ENCODE measurements at regions not wholly inside any gene's neighbourhood (a gene's known extent, or its start where the extent isn't known, plus 50 kb on each side); places are given as distances from the start of the nearest gene placed in this dataset.

- TF ChIP-seq EZH2 (IDR thresholded peaks at IDR 0.05; ENCODE audit: low read length, missing control alignments) (no peak), CTCF (conservative IDR thresholded peaks at IDR 0.05 in 1 of 2, IDR thresholded peaks at IDR 0.05 in 1 of 2; ENCODE audit: low read depth in 1 of 2, low read length in 2 of 2) (no peak)
- Histone ChIP-seq H3K4me1 (ENCODE audit: control insufficient read depth, extremely low read depth, insufficient read depth, low read length) (no peaks in the 10 kb centered on the region), H3K27me3 (ENCODE audit: control insufficient read depth, insufficient read depth, low read length) (no peaks in the 10 kb centered on the region), H3K9me3 (ENCODE audit: control insufficient read depth, insufficient read depth, low read depth, low read length) (no peaks in the 10 kb centered on the region), H4K20me1 (ENCODE audit: control insufficient read depth, extremely low read depth, insufficient read depth, low read length) (no peaks in the 10 kb centered on the region), H3K9ac (ENCODE audit: insufficient read depth, low read length) (no peak overlapping the region), H3K4me3 (replicated peaks in 1 of 4; ENCODE audit: control extremely low read depth in 1 of 4, insufficient read depth in 1 of 4, low read depth in 3 of 4, low read length in 4 of 4) (no peak overlapping the region), H3K36me3 (ENCODE audit: control insufficient read depth, insufficient read depth, low read length) (no peaks in the 10 kb centered on the region), H3K79me2 (ENCODE audit: control insufficient read depth, insufficient read depth, low read length) (no peaks in the 10 kb centered on the region), H3K4me2 (ENCODE audit: extremely low read depth, insufficient read depth, low read length) (no peak overlapping the region), H2AFZ (ENCODE audit: low read length) (no peak overlapping the region), H3K27ac (ENCODE audit: insufficient read depth, low read length) (no peak overlapping the region)
- DNase-seq (ENCODE audit: low read depth in 2 of 2) = no peak
Observed at GRCh38 chr2:228409493-228409892, 228.0 kb upstream of the SPHKAP start.

GRCh38 chr2:228408529-228409227 is 227.2 kb upstream of the SPHKAP start:
- H3K4me2 ChIP-seq (ENCODE audit: extremely low read depth, insufficient read depth, low read length) = no peak overlapping the region
- DNase-seq (ENCODE audit: low read depth in 2 of 2) = no peak

GRCh38 chr2:228407821-228408220 is 226.3 kb upstream of the SPHKAP start:
- Histone ChIP-seq H3K36me3 (ENCODE audit: control insufficient read depth, insufficient read depth, low read length) (no peaks in the 10 kb centered on the region), H4K20me1 (ENCODE audit: control insufficient read depth, extremely low read depth, insufficient read depth, low read length) (no peaks in the 10 kb centered on the region), H3K9ac (ENCODE audit: insufficient read depth, low read length) (no peak overlapping the region), H3K79me2 (ENCODE audit: control insufficient read depth, insufficient read depth, low read length) (no peaks in the 10 kb centered on the region), H3K4me2 (ENCODE audit: extremely low read depth, insufficient read depth, low read length) (no peak overlapping the region), H2AFZ (ENCODE audit: low read length) (no peak overlapping the region), H3K9me3 (ENCODE audit: control insufficient read depth, insufficient read depth, low read depth, low read length) (no peaks in the 10 kb centered on the region), H3K27me3 (ENCODE audit: control insufficient read depth, insufficient read depth, low read length) (no peaks in the 10 kb centered on the region), H3K4me1 (ENCODE audit: control insufficient read depth, extremely low read depth, insufficient read depth, low read length) (no peaks in the 10 kb centered on the region), H3K4me3 (replicated peaks in 1 of 4; ENCODE audit: control extremely low read depth in 1 of 4, insufficient read depth in 1 of 4, low read depth in 3 of 4, low read length in 4 of 4) (no peak overlapping the region), H3K27ac (ENCODE audit: insufficient read depth, low read length) (no peak overlapping the region)
- TF ChIP-seq CTCF (conservative IDR thresholded peaks at IDR 0.05 in 1 of 2, IDR thresholded peaks at IDR 0.05 in 1 of 2; ENCODE audit: low read depth in 1 of 2, low read length in 2 of 2) = no peak
- TF ChIP-seq EZH2 (IDR thresholded peaks at IDR 0.05; ENCODE audit: low read length, missing control alignments) = no peak
- DNase-seq (ENCODE audit: low read depth in 2 of 2) = no peak

More at GRCh38 chr2:228408529-228409227, 227.2 kb upstream of the SPHKAP start:
- Histone ChIP-seq H2AFZ (ENCODE audit: low read length) (no peak overlapping the region), H3K27ac (ENCODE audit: insufficient read depth, low read length) (no peak overlapping the region), H3K9ac (ENCODE audit: insufficient read depth, low read length) (no peak overlapping the region), H3K36me3 (ENCODE audit: control insufficient read depth, insufficient read depth, low read length) (no peaks in the 10 kb centered on the region), H3K9me3 (ENCODE audit: control insufficient read depth, insufficient read depth, low read depth, low read length) (no peaks in the 10 kb centered on the region), H3K27me3 (ENCODE audit: control insufficient read depth, insufficient read depth, low read length) (no peaks in the 10 kb centered on the region), H3K79me2 (ENCODE audit: control insufficient read depth, insufficient read depth, low read length) (no peaks in the 10 kb centered on the region), H3K4me3 (replicated peaks in 1 of 4; ENCODE audit: control extremely low read depth in 1 of 4, insufficient read depth in 1 of 4, low read depth in 3 of 4, low read length in 4 of 4) (no peak overlapping the region), H3K4me1 (ENCODE audit: control insufficient read depth, extremely low read depth, insufficient read depth, low read length) (no peaks in the 10 kb centered on the region), H4K20me1 (ENCODE audit: control insufficient read depth, extremely low read depth, insufficient read depth, low read length) (no peaks in the 10 kb centered on the region)
- TF ChIP-seq CTCF (conservative IDR thresholded peaks at IDR 0.05 in 1 of 2, IDR thresholded peaks at IDR 0.05 in 1 of 2; ENCODE audit: low read depth in 1 of 2, low read length in 2 of 2) (no peak), EZH2 (IDR thresholded peaks at IDR 0.05; ENCODE audit: low read length, missing control alignments) (no peak)
